ENCODE measurements at regions not wholly inside any gene's neighbourhood (a gene's known extent, or its start where the extent isn't known, plus 50 kb on each side); places are given as distances from the start of the nearest gene placed in this dataset.

GRCh38 chr1:61520401-61520800, 204.5 kb downstream of the TM2D1 start:
- ChIA-PET CTCF (no interaction called here), POLR2A (no interaction called here)
- Histone ChIP-seq H4K20me1 (ENCODE audit: control insufficient read depth, insufficient read depth, low read length, poor library complexity, severe bottlenecking) (no peaks in the 10 kb centered on the region), H3K36me3 (replicated peaks in 1 of 2; ENCODE audit: control extremely low read depth in 1 of 2, control insufficient read depth in 1 of 2, extremely low read depth in 1 of 2, insufficient read depth in 2 of 2, low read length in 1 of 2) (no peaks in the 10 kb centered on the region), H2AFZ (ENCODE audit: insufficient read depth, low read depth, low read length, poor library complexity, severe bottlenecking) (no peak overlapping the region), H3K9me3 (ENCODE audit: control extremely low read depth in 1 of 3, control insufficient read depth in 2 of 3, insufficient read depth in 1 of 3, low read length in 2 of 3) (no peaks in the 10 kb centered on the region), H3K27me3 (replicated peaks in 1 of 4; ENCODE audit: control extremely low read depth in 1 of 4, control insufficient read depth in 3 of 4, insufficient read depth in 4 of 4, low read length in 3 of 4) (no peaks in the 10 kb centered on the region), H3K4me1 (ENCODE audit: control insufficient read depth in 2 of 2, insufficient read depth in 2 of 2, low read length in 2 of 2) (no peaks in the 10 kb centered on the region), H3K79me2 (ENCODE audit: control insufficient read depth, insufficient read depth, low read length) (no peaks in the 10 kb centered on the region), H3K9ac (ENCODE audit: low read length) (no peak overlapping the region), H3K4me3 (ENCODE audit: control extremely low read depth in 1 of 5, extremely low read depth in 1 of 5, insufficient read depth in 1 of 5, low read depth in 2 of 5, low read length in 4 of 5) (no peak overlapping the region), H3K27ac (ENCODE audit: low read length in 2 of 2) (no peak overlapping the region), H3K4me2 (replicated peaks; ENCODE audit: low read depth, low read length, poor library complexity, severe bottlenecking) (no peak overlapping the region)
- ATAC-seq (ENCODE audit: low read depth) (no peak), DNase-seq (no peak)
- no peaks in the 10 kb centered on the region for H3K9me3 Mint-ChIP-seq (ENCODE audit: insufficient read depth)
- intact Hi-C loops (cut with micrococcal nuclease), result no loop called here
- no peak overlapping the region for H3K4me3 Mint-ChIP-seq
- H3K27me3 Mint-ChIP-seq, result peaks cover 7% of the 10 kb centered on the region
- H3K27ac Mint-ChIP-seq, result no peak overlapping the region
- no peak for TF ChIP-seq EZH2 (IDR thresholded peaks at IDR 0.05; ENCODE audit: borderline replicate concordance, insufficient read depth, low read depth, low read length, poor library complexity, severe bottlenecking)
- TF ChIP-seq CTCF (IDR thresholded peaks at IDR 0.05), result no peak
- H3K4me1 Mint-ChIP-seq, result no peaks in the 10 kb centered on the region

GRCh38 chr1:61519631-61520030, 205.3 kb downstream of the TM2D1 start:
- H3K36me3 ChIP-seq (replicated peaks in 1 of 2; ENCODE audit: control extremely low read depth in 1 of 2, control insufficient read depth in 1 of 2, extremely low read depth in 1 of 2, insufficient read depth in 2 of 2, low read length in 1 of 2), result no peaks in the 10 kb centered on the region
- no peak for TF ChIP-seq EZH2 (IDR thresholded peaks at IDR 0.05; ENCODE audit: borderline replicate concordance, insufficient read depth, low read depth, low read length, poor library complexity, severe bottlenecking)
- TF ChIP-seq CTCF (IDR thresholded peaks at IDR 0.05), result no peak
- no peak overlapping the region for H2AFZ ChIP-seq (ENCODE audit: insufficient read depth, low read depth, low read length, poor library complexity, severe bottlenecking)
- no peaks in the 10 kb centered on the region for H3K27me3 ChIP-seq (replicated peaks in 1 of 4; ENCODE audit: control extremely low read depth in 1 of 4, control insufficient read depth in 3 of 4, insufficient read depth in 4 of 4, low read length in 3 of 4)
- no peaks in the 10 kb centered on the region for H3K4me1 ChIP-seq (ENCODE audit: control insufficient read depth in 2 of 2, insufficient read depth in 2 of 2, low read length in 2 of 2)
- ATAC-seq (ENCODE audit: low read depth) (no peak), DNase-seq (no peak)
- Mint-ChIP-seq H3K27me3 (peaks cover 4% of the 10 kb centered on the region), H3K9me3 (ENCODE audit: insufficient read depth) (no peaks in the 10 kb centered on the region), H3K27ac (no peak overlapping the region), H3K4me1 (no peaks in the 10 kb centered on the region), H3K4me3 (no peak overlapping the region)
- no peak overlapping the region for H3K27ac ChIP-seq (ENCODE audit: low read length in 2 of 2)
- no peaks in the 10 kb centered on the region for H3K9me3 ChIP-seq (ENCODE audit: control extremely low read depth in 1 of 3, control insufficient read depth in 2 of 3, insufficient read depth in 1 of 3, low read length in 2 of 3)
- H3K9ac ChIP-seq (ENCODE audit: low read length), result no peak overlapping the region
- WGBS (ENCODE audit: insufficient coverage), result no CpG with 5 or more reads among the region's 2 CpGs
- no peak overlapping the region for H3K4me3 ChIP-seq (ENCODE audit: control extremely low read depth in 1 of 5, extremely low read depth in 1 of 5, insufficient read depth in 1 of 5, low read depth in 2 of 5, low read length in 4 of 5)
- H4K20me1 ChIP-seq (ENCODE audit: control insufficient read depth, insufficient read depth, low read length, poor library complexity, severe bottlenecking), result no peaks in the 10 kb centered on the region
- no peak overlapping the region for H3K4me2 ChIP-seq (replicated peaks; ENCODE audit: low read depth, low read length, poor library complexity, severe bottlenecking)
- H3K79me2 ChIP-seq (ENCODE audit: control insufficient read depth, insufficient read depth, low read length), result no peaks in the 10 kb centered on the region
- intact Hi-C loops (cut with micrococcal nuclease), result no loop called here
- ChIA-PET CTCF (no interaction called here), POLR2A (no interaction called here)

Measured in B cell (primary cell).